ENCODE measurements at regions not wholly inside any gene's neighbourhood (a gene's known extent, or its start where the extent isn't known, plus 50 kb on each side); places are given as distances from the start of the nearest gene placed in this dataset.

GRCh38 chr12:21993438-21993981, 52.3 kb upstream of the ABCC9 start:
- no peak for DNase-seq (ENCODE audit: low read depth)
- TF ChIP-seq CTCF (conservative IDR thresholded peaks at IDR 0.05; ENCODE audit: low read depth, low read length): no peak
- no peak overlapping the region for H3K4me3 ChIP-seq (ENCODE audit: low read depth, low read length)

DNA sequence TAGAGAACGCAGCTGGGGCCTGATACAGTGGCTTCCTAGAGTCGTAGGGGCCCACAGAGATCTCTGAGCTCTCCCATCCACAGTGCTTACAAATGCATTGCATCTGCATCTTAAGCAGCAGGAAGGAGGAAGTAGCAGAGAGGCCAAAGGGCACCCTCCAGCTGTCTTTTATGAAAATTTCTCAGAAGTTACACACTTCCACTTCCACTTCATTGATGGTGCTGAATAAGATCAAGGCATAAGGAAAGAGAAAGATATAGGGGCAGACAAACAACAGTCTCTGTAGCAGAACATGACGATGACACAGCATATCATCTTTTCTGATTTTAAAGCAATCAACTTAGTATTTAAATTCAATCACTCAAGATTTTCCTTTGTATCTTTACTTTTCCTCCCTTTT, 51.6 kb upstream of the ABCC9 start:
- TF ChIP-seq CTCF (conservative IDR thresholded peaks at IDR 0.05; ENCODE audit: low read depth, low read length): no peak
- DNase-seq (ENCODE audit: low read depth): peak; percentile 46
- no peak overlapping the region for H3K4me3 ChIP-seq (ENCODE audit: low read depth, low read length)

- no peak for DNase-seq (ENCODE audit: low read depth)
- no peak overlapping the region for H3K4me3 ChIP-seq (ENCODE audit: low read depth, low read length)
- no peak for TF ChIP-seq CTCF (conservative IDR thresholded peaks at IDR 0.05; ENCODE audit: low read depth, low read length)
Observed at GRCh38 chr12:21991526-21991925, 50.3 kb upstream of the ABCC9 start.

Measured in choroid plexus epithelial cell (primary cell).